CD1c-positive myeloid dendritic cell (primary cell): ENCODE measurements at regions not wholly inside any gene's neighbourhood (a gene's known extent, or its start where the extent isn't known, plus 50 kb on each side); places are given as distances from the start of the nearest gene placed in this dataset.
"Not testable (repeated sequence)": the region's sequence is repeated elsewhere in the genome, so short reads cannot be mapped to it uniquely, and the experiment has no call there.

Experiments
- DNase-seq: peaks from one replicate; pipeline ENCODE4 v3.0.0-alpha.2; 2016; ENCODE audit errors: extremely low spot score

- no peak for DNase-seq
These were observed 223.1 kb upstream of the PTPRD start for GRCh38 chr9:10835791-10836463.

DNA sequence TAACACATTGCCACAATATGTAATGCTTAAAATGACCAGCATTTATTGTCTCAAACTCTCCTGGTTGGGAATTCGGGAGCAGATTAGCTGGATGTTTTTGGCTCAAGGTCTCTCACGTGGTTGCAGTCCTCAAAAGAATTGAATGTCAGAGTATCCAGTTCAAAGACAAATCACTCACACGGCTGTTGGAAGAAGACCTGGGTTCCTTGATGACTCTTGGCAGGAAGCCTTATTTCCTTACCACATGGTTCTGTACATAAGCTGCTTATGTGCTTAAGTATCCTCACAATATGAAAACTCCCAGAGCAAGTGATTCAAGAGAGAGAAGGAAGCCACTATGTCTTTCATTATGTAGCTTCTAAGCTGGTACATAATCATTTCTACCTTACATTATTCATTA, 230.3 kb upstream of the PTPRD start:
- DNase-seq, result no peak

- no peak for DNase-seq
These were observed 243.0 kb upstream of the PTPRD start for GRCh38 chr9:10855847-10856246.

- no peak for DNase-seq
These were observed 246.0 kb upstream of the PTPRD start for GRCh38 chr9:10858817-10859216.

DNA sequence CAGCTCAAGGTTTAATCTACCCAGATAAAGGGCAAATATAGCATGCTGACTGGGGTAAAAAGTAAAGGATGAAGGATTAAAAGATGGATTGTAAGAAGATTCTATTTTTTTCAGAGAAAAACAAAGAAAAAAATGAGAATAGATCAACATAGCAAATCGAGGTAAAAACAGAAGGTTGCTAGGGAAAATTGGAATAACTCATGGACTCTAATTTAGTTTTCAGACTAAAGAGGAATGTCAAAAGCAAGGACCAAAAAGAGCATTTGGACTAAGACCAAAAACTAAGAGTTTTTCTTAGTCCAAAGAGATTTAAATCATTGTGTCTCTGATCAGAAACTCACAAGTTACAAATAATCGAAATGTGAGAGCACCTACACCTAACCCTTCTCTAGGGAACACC, 250.7 kb upstream of the PTPRD start:
- no peak for DNase-seq

DNA sequence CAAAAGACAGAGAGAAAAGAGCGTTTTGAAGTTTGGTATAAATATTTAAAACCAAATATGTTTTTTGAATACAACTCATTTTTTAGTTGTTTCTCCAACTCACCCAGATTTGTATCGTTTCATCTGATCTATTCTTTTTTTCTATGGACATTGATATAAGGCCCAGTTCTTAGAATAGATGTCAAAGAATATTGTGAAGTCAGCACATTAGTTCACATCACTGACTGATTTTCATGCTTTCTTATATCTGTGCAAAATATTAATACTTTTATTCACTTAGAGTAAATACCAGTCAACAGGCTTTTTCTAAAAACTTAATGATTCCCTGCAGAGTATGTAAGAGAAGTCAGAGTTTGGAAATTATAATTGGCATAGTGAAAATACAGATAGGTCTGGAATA, 254.4 kb upstream of the PTPRD start:
- DNase-seq, result no peak

DNA sequence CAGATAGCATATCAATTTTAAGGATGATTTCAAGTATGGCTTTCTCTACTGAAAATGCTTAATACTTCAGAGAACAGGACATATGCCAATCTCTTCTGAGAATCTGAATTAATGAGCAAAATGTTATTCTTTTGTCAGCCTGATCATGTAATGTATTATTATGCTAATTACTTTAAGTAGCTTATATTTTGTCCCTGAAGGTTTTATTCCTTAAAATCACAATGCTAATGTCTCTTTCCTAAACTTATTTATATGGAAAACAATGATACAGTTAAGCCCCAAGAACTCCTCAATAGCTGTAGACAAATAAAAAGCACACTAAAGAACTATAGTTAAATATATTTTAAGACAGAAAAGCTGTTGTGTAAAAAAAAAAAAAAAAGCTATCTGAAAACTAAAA, 256.9 kb upstream of the PTPRD start:
- no peak for DNase-seq

DNA sequence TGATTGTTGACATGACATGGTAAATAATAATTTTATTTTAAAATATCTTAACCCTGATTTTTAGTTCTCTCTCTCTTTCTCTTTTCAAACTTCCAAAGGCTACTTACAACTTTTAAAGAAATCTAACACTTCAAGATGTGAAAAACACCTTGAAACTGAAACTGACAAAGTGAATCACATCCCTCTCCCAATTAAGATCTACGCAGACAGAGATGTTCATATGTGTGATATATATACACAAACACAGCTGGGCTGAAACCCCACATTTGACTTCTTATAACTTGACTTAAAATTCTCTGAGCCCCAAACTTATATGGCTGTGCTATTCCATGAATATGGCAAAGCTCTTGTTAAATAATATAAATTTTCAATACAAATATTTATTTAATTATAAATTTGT, 261.2 kb upstream of the PTPRD start:
- no peak for DNase-seq

DNA sequence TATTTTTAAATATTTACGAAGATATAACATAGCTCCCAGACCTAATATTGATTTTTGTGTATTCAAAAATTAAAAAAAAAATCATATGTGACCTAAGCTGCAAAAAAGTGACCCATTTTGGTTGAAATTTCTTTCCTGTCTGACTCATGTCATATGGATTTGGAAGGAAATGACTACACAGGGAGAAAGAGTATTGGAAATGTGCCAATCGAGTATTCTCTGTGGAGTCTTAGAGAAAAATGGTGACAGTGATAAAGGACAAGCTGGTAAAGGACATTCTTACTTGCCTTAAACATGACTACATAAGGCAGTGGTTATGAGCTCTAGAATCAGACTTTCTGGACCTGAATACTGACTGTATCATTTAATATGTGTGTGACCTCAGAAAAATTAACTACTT, 262.9 kb upstream of the PTPRD start:
- DNase-seq, result no peak

DNA sequence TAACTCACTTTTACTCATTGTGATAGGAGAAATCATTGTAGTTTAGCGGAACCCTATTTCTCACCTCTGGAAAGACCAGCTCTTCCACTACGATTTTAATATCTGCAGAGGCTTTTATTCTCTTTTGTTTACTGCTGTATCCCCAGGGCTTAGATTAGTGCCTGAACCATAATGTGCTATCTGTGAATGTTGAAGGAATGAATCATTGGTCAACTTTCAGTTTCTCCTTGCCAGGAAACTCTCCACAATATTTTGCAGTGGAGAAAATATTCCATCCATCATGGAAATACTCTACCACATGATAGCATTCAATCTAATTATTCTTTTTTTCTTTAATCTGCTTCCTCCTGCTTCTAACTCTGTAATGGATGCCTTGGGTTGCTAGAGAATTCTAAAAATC, 263.5 kb upstream of the PTPRD start:
- no peak for DNase-seq

DNA sequence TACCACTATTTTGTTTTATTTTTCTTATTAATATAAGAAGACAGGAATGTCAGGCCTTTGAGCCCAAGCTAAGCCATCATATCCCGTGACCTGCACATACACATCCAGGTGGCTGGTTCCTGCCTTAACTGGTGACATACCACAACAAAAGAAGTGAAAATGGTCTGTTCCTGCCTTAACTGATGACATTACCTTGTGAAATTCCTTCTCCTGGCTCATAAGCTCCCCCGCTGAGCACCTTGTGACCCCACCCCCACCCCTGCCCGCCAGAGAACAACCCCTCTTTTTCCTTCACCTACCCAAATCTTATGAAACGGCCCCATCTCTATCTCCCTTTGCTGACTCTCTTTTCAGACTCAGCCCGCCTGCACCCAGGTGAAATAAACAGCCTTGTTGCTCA, 277.5 kb upstream of the PTPRD start:
- not testable (repeated sequence) for DNase-seq

DNA sequence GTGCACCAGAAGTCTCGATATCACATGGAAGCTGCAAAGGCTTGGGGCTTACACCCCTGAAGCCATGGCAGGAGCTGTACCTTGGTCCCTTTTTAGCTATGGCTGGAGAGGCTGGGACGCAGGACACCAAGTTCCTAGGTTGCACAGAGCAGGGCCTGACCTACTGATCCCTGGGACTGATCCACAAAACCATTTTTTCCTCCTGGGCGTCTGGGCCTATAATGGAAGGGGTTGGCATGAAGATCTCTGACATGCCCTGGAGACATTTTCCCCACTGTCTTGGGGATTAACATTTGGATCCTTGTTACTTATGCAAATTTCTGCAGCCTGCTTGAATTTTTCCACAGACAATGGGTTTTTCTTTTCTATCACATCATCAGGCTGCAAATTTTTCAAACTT, 286.7 kb upstream of the PTPRD start:
- DNase-seq, result no peak

DNA sequence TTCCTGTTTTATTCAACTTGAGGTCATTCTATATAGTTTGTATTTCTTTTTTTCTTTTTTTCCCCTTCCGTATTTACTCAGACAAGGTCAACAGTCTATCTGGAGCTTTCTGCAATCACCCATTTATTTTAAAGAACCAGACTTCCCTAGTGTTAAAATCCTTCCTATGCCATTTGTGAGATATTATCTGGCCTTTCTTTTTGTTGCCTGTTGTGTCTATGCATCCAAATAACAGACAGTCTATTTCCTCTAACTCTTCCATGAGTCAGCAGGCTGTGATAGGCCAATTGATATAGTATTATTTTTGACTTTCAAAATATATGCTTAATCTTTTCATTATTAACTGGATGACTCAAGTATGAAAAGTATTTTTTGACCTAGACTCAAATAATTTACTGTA, 291.2 kb upstream of the PTPRD start:
- DNase-seq, result no peak

DNA sequence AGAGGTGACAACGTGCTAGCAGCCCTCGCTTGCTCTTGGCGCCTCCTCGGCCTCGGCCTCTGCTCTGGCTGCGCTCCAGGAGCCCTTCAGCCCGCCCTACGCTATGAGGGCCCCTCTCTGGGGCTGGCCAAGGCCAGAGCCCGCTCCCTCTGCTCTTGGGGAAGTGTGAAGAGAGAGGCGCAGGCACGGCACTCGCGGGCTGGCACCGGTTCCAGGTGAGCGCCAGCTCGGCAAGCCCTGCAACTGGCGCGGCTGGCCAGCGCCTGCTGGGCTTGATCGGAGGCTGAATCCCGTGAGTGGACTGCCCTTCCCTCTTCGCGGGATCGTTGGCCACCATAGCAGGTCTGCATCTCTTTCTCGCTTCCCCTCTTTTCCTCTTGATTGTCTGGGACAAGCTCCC, 298.0 kb upstream of the PTPRD start:
- no peak for DNase-seq

DNA sequence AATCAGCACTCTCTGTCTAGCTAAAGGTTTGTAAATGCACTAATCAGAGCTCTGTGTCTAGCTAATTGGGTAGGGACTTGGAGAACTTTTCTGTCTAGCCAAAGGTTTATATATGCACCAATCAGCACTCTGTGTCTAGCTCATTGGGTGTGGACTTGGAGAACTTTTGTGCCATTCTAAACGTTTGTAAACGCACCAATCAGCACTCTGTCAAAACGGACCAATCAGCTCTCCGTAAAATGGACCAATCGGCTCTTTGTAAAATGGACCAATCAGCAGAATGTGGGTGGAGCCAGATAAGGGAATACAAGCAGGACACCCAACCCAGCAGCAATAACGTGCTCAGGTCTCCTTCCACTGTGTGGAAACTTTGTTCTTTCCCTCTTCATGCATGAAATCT, 298.6 kb upstream of the PTPRD start:
- no peak for DNase-seq

- no peak for DNase-seq
These were observed 304.2 kb upstream of the PTPRD start for GRCh38 chr9:10917001-10917400.

DNA sequence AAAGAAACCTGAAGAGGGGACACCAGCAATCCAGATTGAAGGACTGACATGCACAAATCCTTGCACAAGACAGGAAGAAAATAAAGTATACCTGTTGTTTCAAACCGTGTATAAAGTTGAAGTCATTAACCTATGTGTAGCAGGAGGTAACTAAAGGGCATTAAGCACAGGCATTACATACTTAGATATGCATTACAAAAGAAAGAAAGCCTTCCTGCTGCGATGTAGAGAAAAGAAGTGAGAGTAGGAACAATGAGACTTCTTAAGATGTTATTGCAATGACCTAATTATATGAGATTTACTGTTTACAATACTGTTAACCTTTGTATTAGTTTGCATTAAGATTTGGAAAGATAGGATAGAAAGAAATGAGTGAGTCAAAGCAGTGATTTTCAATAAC, 308.9 kb upstream of the PTPRD start:
- no peak for DNase-seq

- DNase-seq, result no peak
These were observed 313.1 kb upstream of the PTPRD start for GRCh38 chr9:10925896-10926295.

GRCh38 chr9:10928372-10928771, 315.6 kb upstream of the PTPRD start:
- no peak for DNase-seq

GRCh38 chr9:10930081-10930480, 317.3 kb upstream of the PTPRD start:
- DNase-seq, result no peak

GRCh38 chr9:10946676-10947410, 334.0 kb upstream of the PTPRD start:
- DNase-seq, result no peak

GRCh38 chr9:10957878-10958277, 345.1 kb upstream of the PTPRD start:
- no peak for DNase-seq

DNA sequence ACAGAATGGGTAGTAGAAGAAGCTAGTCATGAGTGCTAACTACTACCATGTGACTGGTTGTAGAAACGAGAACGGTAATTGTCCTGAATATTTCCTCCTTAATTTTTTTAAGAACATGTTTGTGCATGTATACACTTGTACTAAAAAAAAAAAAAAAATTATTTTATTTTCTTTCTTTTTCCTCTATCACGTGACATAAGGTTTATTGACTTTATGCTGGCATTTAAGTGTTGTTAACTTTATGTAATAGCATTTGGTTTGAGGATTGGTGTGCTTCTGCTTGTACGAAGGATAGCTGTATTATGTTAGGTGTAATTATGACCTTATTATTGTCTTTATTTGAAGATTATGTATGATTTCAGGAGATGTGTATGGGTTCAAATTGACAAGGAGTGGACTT, 349.1 kb upstream of the PTPRD start:
- no peak for DNase-seq

DNA sequence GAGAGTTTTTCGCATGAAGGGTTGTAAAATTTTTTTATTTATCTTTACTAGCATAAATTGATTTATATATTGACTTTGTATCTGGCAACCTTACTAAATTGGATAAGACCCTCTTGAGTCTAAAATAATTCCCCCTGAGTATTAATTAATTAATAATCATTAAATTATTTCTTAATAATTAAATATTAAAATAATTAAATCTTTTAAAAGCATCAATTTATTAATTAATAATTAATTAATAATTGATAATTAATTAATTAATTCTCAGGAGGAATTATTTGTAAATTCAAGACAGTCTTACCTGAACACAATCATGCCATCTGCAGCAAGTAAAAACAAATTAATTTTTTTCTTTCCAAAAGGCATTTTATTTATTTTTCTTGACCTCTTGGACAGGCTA, 370.4 kb upstream of the PTPRD start:
- DNase-seq, result no peak
